ENCODE measurements at regions not wholly inside any gene's neighbourhood (a gene's known extent, or its start where the extent isn't known, plus 50 kb on each side); places are given as distances from the start of the nearest gene placed in this dataset.
"Not testable (repeated sequence)": the region's sequence is repeated elsewhere in the genome, so short reads cannot be mapped to it uniquely, and the experiment has no call there.

DNA sequence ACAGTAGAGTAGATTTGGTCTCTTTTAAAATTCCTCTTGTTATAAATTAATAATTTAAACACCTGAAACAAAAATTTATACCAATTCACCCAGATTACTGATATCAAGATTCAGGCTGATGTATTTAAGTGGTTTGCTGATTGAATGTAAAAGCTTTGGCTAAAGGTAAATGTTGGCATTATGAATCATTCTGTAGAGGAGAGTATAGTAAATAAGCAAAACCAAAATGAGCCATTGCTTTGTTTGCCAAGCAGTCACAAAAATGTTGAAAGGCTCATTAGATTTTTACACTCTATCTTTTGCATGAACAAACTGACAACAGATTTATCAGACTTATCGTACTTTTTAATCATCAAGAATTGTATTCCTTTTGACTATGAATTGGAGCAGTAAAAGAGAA lies 332.6 kb downstream of the FAM170A start:
- Histone ChIP-seq H3K9me3 (no peaks in the 10 kb centered on the region), H3K9ac (ENCODE audit: low read depth in 2 of 2, low read length in 2 of 2) (no peak overlapping the region), H3K4me3 (no peak overlapping the region), H3K27ac (no peak overlapping the region), H3K36me3 (no peaks in the 10 kb centered on the region), H3K27me3 (no peaks in the 10 kb centered on the region), H3K4me1 (no peaks in the 10 kb centered on the region)
- no peak for DNase-seq
- intact Hi-C loops (cut with DNase I), result no loop called here
- TF ChIP-seq CTCF (IDR thresholded peaks at IDR 0.05), result no peak

DNA sequence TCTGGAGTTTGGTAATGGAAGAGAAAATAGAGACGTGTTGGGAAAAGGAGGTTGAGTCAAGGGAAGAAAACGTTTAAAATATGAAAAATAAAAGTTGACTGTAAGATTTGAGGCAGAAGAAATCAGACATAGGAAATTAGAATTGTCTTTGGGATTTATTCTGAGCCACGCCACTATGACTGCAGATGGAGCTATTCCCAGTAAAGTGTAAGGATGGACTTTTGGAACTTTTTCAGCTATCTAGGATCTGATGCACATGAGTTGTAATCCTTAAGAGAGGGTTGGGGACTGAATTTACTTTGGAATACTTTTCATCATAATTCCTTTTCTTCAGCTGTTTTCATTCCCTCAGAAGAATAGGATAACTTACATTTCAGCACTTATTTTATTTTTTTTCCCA lies 336.7 kb downstream of the FAM170A start:
- Histone ChIP-seq H3K4me1 (no peaks in the 10 kb centered on the region), H3K9me3 (no peaks in the 10 kb centered on the region), H3K4me3 (no peak overlapping the region), H3K27ac (no peak overlapping the region), H3K36me3 (no peaks in the 10 kb centered on the region), H3K27me3 (no peaks in the 10 kb centered on the region), H3K9ac (ENCODE audit: low read depth in 2 of 2, low read length in 2 of 2) (no peak overlapping the region)
- DNase-seq, result no peak
- intact Hi-C loops (cut with DNase I), result no loop called here
- TF ChIP-seq CTCF (IDR thresholded peaks at IDR 0.05), result no peak

- H3K9me3 ChIP-seq, result no peaks in the 10 kb centered on the region
- H3K9ac ChIP-seq (ENCODE audit: low read depth in 2 of 2, low read length in 2 of 2), result no peak overlapping the region
- TF ChIP-seq CTCF (IDR thresholded peaks at IDR 0.05), result no peak
- H3K4me1 ChIP-seq, result no peaks in the 10 kb centered on the region
- no peak overlapping the region for H3K4me3 ChIP-seq
- H3K36me3 ChIP-seq, result no peaks in the 10 kb centered on the region
- no peak for DNase-seq
- no peak overlapping the region for H3K27ac ChIP-seq
- intact Hi-C loops (cut with DNase I), result no loop called here
- H3K27me3 ChIP-seq, result no peaks in the 10 kb centered on the region
These were observed 339.3 kb downstream of the FAM170A start for GRCh38 chr5:119968690-119969089.

GRCh38 chr5:119987077-119987476 lies 357.7 kb downstream of the FAM170A start:
- H3K4me1 ChIP-seq; H3K27me3 ChIP-seq; H3K9me3 ChIP-seq; H3K27ac ChIP-seq; H3K4me3 ChIP-seq; H3K36me3 ChIP-seq; intact Hi-C loops (cut with DNase I); H3K9ac ChIP-seq (ENCODE audit: low read depth in 2 of 2, low read length in 2 of 2); DNase-seq: not testable (repeated sequence)

- DNase-seq, result no peak
- intact Hi-C loops (cut with DNase I), result no loop called here
- H3K36me3 ChIP-seq, result no peaks in the 10 kb centered on the region
These were observed 362.3 kb downstream of the FAM170A start for GRCh38 chr5:119991625-119992024.

DNA sequence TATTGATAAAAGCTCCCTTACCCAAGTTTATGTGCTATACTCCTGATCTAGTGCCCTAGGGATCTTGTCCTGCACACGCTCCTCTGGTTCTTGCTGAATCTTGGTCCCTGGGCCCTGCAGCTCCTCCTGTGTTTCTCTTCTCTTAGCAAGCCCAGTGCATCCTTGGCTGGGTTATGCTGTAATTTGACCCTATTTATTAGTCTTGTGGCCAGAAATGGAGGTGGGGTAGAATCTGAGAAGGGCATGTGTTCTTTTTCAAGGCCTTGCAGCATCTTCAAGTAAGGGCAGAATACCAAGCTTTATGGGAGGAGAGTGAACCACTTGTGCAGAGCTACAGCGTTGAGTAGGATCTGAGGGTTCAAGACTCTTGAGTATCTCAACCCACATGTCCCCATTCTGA lies 366.8 kb downstream of the FAM170A start:
- Histone ChIP-seq H3K4me1 (no peaks in the 10 kb centered on the region), H3K36me3 (no peaks in the 10 kb centered on the region), H3K4me3 (no peak overlapping the region), H3K27me3 (no peaks in the 10 kb centered on the region), H3K27ac (no peak overlapping the region), H3K9me3 (no peaks in the 10 kb centered on the region), H3K9ac (ENCODE audit: low read depth in 2 of 2, low read length in 2 of 2) (no peak overlapping the region)
- DNase-seq, result no peak
- intact Hi-C loops (cut with DNase I), result no loop called here
- no peak for TF ChIP-seq CTCF (IDR thresholded peaks at IDR 0.05)

More at GRCh38 chr5:119991625-119992024, 362.3 kb downstream of the FAM170A start:
- no peak overlapping the region for H3K9ac ChIP-seq (ENCODE audit: low read depth in 2 of 2, low read length in 2 of 2)
- no peak for TF ChIP-seq CTCF (IDR thresholded peaks at IDR 0.05)
- no peaks in the 10 kb centered on the region for H3K9me3 ChIP-seq
- no peaks in the 10 kb centered on the region for H3K4me1 ChIP-seq
- no peak overlapping the region for H3K4me3 ChIP-seq
- H3K27me3 ChIP-seq, result no peaks in the 10 kb centered on the region
- no peak overlapping the region for H3K27ac ChIP-seq

Measured in colonic mucosa (tissue), 4 donors.